ENCODE measurements at regions not wholly inside any gene's neighbourhood (a gene's known extent, or its start where the extent isn't known, plus 50 kb on each side); places are given as distances from the start of the nearest gene placed in this dataset.

GRCh38 chr5:1943481-1943880 lies 60.8 kb upstream of the IRX4 start:
- no peak for DNase-seq (ENCODE audit: low read depth)
- no peak overlapping the region for H3K4me3 ChIP-seq (ENCODE audit: low read depth, low read length)

GRCh38 chr5:1942630-1943029 lies 59.9 kb upstream of the IRX4 start:
- no peak for DNase-seq (ENCODE audit: low read depth)
- no peak overlapping the region for H3K4me3 ChIP-seq (ENCODE audit: low read depth, low read length)

DNA sequence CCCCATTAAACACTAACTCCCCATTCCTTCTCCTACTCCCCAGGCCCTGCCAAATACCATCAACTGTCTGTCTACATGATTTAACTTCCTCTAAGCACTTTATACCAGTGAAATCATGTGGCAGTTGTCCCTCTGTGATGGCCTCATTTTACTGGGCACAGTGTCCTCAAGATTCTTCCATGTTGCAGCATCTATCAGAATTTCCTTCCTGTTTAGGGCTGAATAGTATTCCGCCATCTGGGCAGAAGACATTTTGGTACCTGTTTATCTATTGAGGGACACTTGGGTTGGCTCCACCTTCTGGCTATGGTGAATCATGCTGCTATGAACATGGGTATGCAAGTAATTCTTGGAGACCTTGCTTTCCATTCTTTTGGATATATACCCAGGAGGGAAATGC lies 59.4 kb upstream of the IRX4 start:
- H3K4me3 ChIP-seq (ENCODE audit: low read depth, low read length), result no peak overlapping the region
- no peak for DNase-seq (ENCODE audit: low read depth)

GRCh38 chr5:1939256-1939655 lies 56.5 kb upstream of the IRX4 start:
- no peak for DNase-seq (ENCODE audit: low read depth)
- H3K4me3 ChIP-seq (ENCODE audit: low read depth, low read length), result no peak overlapping the region

DNA sequence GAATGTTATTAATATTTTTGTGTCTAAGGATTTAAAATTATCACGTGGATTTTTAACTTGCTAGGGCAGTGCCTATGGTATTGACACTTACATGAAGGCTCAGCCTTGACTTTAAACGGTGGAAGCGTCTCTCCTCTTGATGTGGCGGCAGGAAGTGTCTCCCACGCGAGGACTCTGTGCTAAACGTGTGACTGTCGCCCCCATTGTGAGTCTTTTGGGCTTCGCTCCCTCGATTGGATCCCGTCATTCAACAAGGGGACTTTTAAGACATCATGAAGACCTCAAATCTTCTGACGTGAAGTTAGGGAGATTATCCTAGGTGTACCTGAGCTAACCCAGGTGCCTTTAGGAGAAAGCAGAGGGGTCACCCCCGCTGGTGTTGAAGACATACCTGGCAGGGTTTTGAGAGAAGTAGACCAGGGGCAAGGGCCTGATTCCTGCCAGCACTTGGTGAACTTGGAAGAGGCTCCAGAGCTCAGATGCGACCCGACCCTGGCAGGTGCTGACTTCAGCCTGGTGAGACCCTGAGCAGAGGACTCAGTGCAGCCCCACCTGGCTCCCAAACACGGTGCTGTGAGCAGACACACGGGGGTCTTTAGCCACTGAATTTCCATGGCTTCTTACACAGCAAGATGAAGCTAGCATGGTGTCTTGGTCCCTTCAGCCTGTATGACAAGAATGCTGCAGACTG lies 55.7 kb upstream of the IRX4 start:
- H3K4me3 ChIP-seq (ENCODE audit: low read depth, low read length), result no peak overlapping the region
- DNase-seq (ENCODE audit: low read depth), result no peak

GRCh38 chr5:1937590-1937989 lies 54.9 kb upstream of the IRX4 start:
- no peak overlapping the region for H3K4me3 ChIP-seq (ENCODE audit: low read depth, low read length)
- DNase-seq (ENCODE audit: low read depth), result no peak

DNA sequence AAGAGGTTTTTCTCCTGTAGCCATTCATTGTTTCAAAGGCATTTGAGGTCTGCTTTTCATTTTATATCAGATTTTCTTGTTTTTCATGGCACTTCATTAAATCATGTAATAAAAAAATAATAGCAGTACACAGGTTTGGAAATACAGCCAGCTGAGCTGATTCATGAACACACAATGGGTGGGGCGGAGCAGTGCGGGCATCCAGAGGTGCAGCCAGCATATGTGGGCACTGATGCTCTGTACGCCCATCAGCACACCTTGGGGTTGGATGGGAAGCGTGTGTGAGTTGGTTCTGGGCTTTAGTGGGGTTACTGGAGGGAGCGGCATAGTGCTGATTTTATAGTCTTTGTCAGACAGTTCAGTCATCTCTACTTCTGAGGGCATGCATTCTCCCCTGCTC lies 54.2 kb upstream of the IRX4 start:
- H3K4me3 ChIP-seq (ENCODE audit: low read depth, low read length), result no peak overlapping the region
- DNase-seq (ENCODE audit: low read depth), result no peak

GRCh38 chr5:1936413-1936812 lies 53.7 kb upstream of the IRX4 start:
- no peak overlapping the region for H3K4me3 ChIP-seq (ENCODE audit: low read depth, low read length)
- no peak for DNase-seq (ENCODE audit: low read depth)

- DNase-seq (ENCODE audit: low read depth), result no peak
- no peak overlapping the region for H3K4me3 ChIP-seq (ENCODE audit: low read depth, low read length)
Observed at GRCh38 chr5:1934801-1935429, 52.2 kb upstream of the IRX4 start.

GRCh38 chr5:1934056-1934394 lies 51.3 kb upstream of the IRX4 start:
- DNase-seq (ENCODE audit: low read depth), result no peak
- H3K4me3 ChIP-seq (ENCODE audit: low read depth, low read length), result no peak overlapping the region

DNA sequence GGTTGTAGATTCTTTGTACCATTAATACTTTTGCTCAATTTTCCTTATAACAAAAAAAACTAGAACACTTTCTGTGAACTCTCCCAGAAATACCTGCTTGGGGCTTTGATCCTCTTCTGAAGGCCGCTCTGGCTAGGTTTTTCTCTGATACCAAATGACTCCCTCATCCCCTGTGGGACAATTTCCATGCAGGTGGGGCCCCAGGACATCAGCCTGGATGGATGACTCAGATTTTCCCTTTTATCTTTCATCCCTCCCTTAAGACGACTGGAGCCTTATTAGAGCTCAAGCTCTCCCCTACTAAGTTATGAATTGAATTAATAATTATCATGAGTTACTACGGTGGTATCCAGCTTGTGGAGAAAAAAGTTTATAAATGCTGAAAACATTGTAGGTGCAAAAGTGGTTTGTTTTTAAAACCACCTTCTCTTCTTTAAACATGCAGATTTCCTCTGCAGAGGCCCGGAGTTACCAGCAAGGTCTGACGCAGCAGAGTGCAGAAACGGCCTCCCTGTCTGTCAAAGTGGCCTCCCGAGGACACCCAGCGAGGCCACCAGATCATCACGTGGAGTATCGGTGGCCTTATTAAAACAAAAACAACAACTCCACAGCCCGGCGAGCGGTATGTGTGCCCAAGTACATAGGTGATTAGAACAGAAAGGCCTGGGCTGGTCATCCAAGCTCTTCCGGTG lies 50.8 kb upstream of the IRX4 start:
- no peak overlapping the region for H3K4me3 ChIP-seq (ENCODE audit: low read depth, low read length)
- no peak for DNase-seq (ENCODE audit: low read depth)

Measured in skeletal muscle cell (primary cell).